Memory B cell (primary cell): ENCODE measurements at regions not wholly inside any gene's neighbourhood (a gene's known extent, or its start where the extent isn't known, plus 50 kb on each side); places are given as distances from the start of the nearest gene placed in this dataset.

Experiments used
- ATAC-seq: fragments of 150-1000 bp; cut with Tn5 transposase; 2 replicates; pipeline ENCODE4 v1.10.0; 2021; ENCODE audit warnings: low read depth, mild to moderate bottlenecking, moderate library complexity
- DNase-seq, 2 donors: peaks; one replicate each; pipeline ENCODE4 v3.0.0; 2022; ENCODE audit warnings: low spot score in 2 of 2
- H3K27ac Mint-ChIP-seq: one replicate; pipeline ENCODE4 v1.8.0; 2022; ENCODE audit warnings: mild to moderate bottlenecking, moderate library complexity, mixed read lengths
- H3K27me3 Mint-ChIP-seq: one replicate; pipeline ENCODE4 v1.8.0; 2022; ENCODE audit warnings: mixed read lengths
- H3K36me3 Mint-ChIP-seq: one replicate; pipeline ENCODE4 v1.8.0; 2022; ENCODE audit warnings: mild to moderate bottlenecking, mixed read lengths
- H3K4me1 Mint-ChIP-seq: one replicate; pipeline ENCODE4 v1.8.0; 2022; ENCODE audit warnings: mixed read lengths
- H3K4me3 Mint-ChIP-seq: one replicate; pipeline ENCODE4 v1.8.0; 2022; ENCODE audit warnings: mild to moderate bottlenecking, moderate library complexity, mixed read lengths
- H3K9me3 Mint-ChIP-seq: one replicate; pipeline ENCODE4 v1.8.0; 2022; ENCODE audit warnings: mixed read lengths

GRCh38 chr10:25696013-25696708, 237.9 kb upstream of the MYO3A start:
- DNase-seq (no peak), ATAC-seq (no peak)
- Mint-ChIP-seq H3K4me3 (no peak overlapping the region), H3K36me3 (no peaks in the 10 kb centered on the region), H3K27me3 (no peaks in the 10 kb centered on the region), H3K4me1 (peaks cover 26% of the 10 kb centered on the region), H3K9me3 (peaks cover under 1% of the 10 kb centered on the region), H3K27ac (no peak overlapping the region)

DNA sequence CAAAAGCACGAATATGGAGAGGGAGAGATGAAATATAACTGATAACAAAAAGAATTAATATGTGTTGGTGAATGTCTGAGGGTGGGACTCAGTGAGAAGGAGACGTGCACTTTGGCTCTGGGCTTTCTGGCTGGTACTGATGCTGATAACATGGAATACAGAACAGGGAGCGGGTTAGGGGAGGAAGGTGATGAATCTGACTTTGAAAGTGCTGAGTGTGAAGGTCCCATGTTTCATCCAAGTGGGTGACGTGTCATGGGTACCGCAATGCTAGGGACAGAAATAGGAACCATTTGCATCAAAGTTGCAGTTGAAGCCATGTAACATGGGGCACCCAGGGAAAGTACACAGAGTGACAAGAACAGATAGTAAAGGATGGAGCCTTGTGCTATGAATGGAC, 236.6 kb upstream of the MYO3A start:
- Mint-ChIP-seq H3K36me3 (no peaks in the 10 kb centered on the region), H3K4me1 (peaks cover 23% of the 10 kb centered on the region), H3K27me3 (no peaks in the 10 kb centered on the region), H3K9me3 (no peaks in the 10 kb centered on the region), H3K27ac (no peak overlapping the region), H3K4me3 (no peak overlapping the region)
- DNase-seq, result no peak
- no peak for ATAC-seq

DNA sequence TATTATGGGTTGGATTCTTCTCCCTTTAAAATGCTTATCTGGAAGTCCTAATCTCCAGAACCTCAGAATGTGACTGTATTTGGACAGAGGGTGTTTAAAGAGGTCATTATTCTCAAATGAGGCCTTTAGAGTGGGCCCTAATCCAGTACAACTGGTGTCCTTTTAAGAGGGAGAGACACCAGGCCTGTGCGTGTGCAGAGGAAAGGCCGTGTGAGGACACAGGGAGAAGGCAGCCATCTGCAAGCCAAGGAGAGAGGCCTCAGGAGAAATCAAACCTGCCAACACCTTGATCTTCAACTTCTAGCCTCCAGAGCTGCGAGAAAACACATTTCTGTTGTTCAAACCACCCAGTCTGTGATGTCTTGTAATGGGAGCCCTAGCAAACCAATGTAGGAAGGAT, 235.4 kb upstream of the MYO3A start:
- no peak for DNase-seq
- Mint-ChIP-seq H3K9me3 (no peaks in the 10 kb centered on the region), H3K4me1 (peaks cover 23% of the 10 kb centered on the region), H3K36me3 (no peaks in the 10 kb centered on the region), H3K27me3 (no peaks in the 10 kb centered on the region), H3K27ac (no peak overlapping the region), H3K4me3 (no peak overlapping the region)
- ATAC-seq, result no peak

DNA sequence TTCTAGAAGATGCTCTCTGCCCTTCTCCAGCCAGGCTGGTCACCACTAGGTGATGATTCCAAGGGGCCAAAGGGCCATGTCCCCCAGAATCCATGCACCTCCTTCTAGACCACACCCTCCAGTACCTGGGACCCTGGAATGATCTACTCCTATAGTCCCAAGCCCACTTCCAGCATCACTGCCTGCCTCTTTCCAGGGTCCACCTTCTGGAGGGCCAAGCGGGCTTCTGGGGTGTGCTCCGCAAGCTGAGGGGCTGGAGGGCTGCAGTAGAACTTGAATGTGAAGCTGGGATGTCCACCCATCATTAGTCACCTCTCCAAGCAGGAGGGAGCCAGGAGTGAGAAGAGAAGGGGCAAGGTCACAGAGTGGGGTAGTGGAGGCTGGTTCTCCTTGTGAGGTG, 234.4 kb upstream of the MYO3A start:
- Mint-ChIP-seq H3K27ac (no peak overlapping the region), H3K4me3 (no peak overlapping the region), H3K36me3 (no peaks in the 10 kb centered on the region), H3K4me1 (peaks cover 22% of the 10 kb centered on the region), H3K27me3 (no peaks in the 10 kb centered on the region), H3K9me3 (no peaks in the 10 kb centered on the region)
- ATAC-seq, result no peak
- DNase-seq, result no peak

DNA sequence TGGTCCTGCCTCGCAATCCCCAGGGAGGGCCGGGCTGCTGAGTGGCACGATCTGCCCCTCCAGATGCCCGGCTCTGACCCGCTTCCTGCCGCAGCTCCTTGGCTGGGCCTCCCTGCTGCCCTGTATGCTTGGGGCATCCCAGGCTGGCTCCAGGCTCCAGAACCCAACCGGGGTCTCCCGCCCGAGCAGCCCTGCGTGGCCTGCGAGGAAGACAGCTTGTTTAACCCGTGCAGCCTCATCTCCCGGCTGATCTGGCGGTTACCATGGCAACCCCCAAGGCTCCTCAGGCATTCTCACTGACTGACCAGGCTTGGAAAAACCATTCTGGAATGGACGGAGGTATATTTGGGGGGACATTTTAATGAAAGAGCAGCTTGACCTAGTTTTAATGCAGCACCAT, 232.4 kb upstream of the MYO3A start:
- Mint-ChIP-seq H3K9me3 (no peaks in the 10 kb centered on the region), H3K4me3 (no peak overlapping the region)

GRCh38 chr10:25704622-25705021, 229.4 kb upstream of the MYO3A start:
- Mint-ChIP-seq H3K36me3 (no peaks in the 10 kb centered on the region), H3K27me3 (peaks cover 2% of the 10 kb centered on the region), H3K9me3 (no peaks in the 10 kb centered on the region), H3K4me3 (no peak overlapping the region), H3K27ac (no peak overlapping the region), H3K4me1 (no peaks in the 10 kb centered on the region)
- no peak for ATAC-seq
- no peak for DNase-seq

More for the DNA sequence above, 232.4 kb upstream of the MYO3A start:
- Mint-ChIP-seq H3K4me1 (peaks cover 7% of the 10 kb centered on the region), H3K27ac (no peak overlapping the region), H3K27me3 (no peaks in the 10 kb centered on the region), H3K36me3 (no peaks in the 10 kb centered on the region)
- DNase-seq (no peak), ATAC-seq (no peak)

DNA sequence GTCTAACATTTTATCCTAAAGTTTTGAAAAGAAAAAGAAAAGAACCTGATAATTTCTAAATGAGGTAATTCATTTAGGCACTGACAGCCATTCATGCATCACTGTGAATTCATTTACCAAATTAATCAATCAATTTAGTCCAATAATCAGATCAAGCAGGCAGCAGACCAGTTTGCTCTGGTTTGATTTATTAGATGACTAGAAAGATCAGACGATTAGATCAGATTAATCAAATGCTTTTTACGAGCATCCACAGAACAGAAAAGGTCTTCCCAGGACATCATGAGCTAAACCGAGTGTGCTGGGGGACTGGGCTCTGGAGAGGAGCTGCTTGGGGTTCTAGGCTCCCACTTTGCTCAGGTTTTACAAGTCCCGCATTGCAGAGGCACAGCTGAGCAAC, 226.5 kb upstream of the MYO3A start:
- H3K4me1 Mint-ChIP-seq, result no peaks in the 10 kb centered on the region
- H3K27me3 Mint-ChIP-seq, result peaks cover 4% of the 10 kb centered on the region
- H3K36me3 Mint-ChIP-seq, result no peaks in the 10 kb centered on the region

DNA sequence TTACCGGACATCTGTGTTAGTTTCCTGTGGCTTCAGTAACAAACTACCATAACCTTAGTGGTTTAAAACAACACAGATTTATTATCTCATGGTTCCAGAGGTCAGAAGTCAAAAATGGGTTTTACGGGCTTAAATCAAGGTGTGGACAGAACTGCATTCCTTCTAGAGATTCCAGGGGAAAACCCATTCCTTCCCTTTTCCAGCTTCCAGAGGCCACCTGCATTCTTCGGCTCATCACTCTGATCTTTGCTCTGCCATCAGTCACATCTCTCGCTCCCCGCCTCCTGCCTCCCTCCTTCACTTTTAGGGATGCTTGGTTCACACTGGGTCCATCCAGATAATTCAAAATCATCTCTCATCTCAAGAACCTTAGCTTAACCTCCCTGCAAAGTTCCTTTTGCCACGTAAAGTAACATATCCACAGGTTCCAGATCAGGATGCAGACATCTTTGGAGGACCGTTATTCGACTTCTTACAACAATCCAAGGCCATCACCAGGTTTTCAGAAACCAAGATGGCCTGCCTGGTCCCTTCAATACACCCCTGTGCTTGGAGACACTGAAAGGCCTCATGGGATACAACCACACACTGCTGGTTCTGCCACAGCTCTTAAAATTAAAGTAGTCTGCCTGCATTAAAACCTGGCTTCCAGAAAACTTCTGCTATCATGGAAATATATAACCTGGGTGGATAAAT, 225.9 kb upstream of the MYO3A start:
- Mint-ChIP-seq H3K4me3 (no peak overlapping the region), H3K9me3 (no peaks in the 10 kb centered on the region), H3K36me3 (no peaks in the 10 kb centered on the region), H3K4me1 (no peaks in the 10 kb centered on the region), H3K27me3 (peaks cover 4% of the 10 kb centered on the region), H3K27ac (no peak overlapping the region)
- no peak for ATAC-seq
- no peak for DNase-seq

More for the DNA sequence above, 226.5 kb upstream of the MYO3A start:
- H3K4me3 Mint-ChIP-seq, result no peak overlapping the region
- no peak for ATAC-seq
- H3K9me3 Mint-ChIP-seq, result no peaks in the 10 kb centered on the region
- no peak for DNase-seq
- H3K27ac Mint-ChIP-seq, result no peak overlapping the region

GRCh38 chr10:25713894-25714240, 220.2 kb upstream of the MYO3A start:
- Mint-ChIP-seq H3K4me1 (no peaks in the 10 kb centered on the region), H3K27ac (no peak overlapping the region), H3K36me3 (no peaks in the 10 kb centered on the region), H3K9me3 (no peaks in the 10 kb centered on the region), H3K27me3 (peaks cover 6% of the 10 kb centered on the region), H3K4me3 (no peak overlapping the region)
- DNase-seq (no peak), ATAC-seq (no peak)

DNA sequence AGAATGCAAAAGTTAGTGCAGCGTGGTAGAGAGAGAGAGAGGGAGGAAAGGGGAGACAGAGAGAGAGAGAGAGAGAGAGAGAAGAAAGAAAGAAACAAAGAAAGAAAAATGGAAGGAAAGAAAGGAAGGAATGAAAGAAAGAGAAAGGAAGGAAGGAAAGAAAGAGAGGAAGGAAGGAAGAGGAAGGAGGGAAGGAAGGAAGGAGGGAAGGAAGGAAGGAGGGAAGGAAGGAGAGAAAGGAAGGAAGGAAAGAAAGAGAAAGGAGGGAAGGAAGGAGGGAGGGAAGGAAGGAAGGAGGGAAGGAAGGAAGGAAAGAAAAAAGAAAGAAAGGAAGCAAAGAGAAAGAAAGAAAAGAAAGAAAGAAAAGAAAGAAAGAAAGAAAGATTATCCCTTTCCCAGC, 209.8 kb upstream of the MYO3A start:
- H3K27me3 Mint-ChIP-seq, result peaks cover 4% of the 10 kb centered on the region
- ATAC-seq, result no peak
- no peaks in the 10 kb centered on the region for H3K4me1 Mint-ChIP-seq
- H3K4me3 Mint-ChIP-seq, result no peak overlapping the region
- no peak for DNase-seq
- H3K36me3 Mint-ChIP-seq, result no peaks in the 10 kb centered on the region
- H3K9me3 Mint-ChIP-seq, result peaks cover 4% of the 10 kb centered on the region
- H3K27ac Mint-ChIP-seq, result no peak overlapping the region

- ATAC-seq, result peak; percentile 27
Observed at GRCh38 chr10:25725917-25726716, 207.9 kb upstream of the MYO3A start.

GRCh38 chr10:25738776-25739175, 195.3 kb upstream of the MYO3A start:
- DNase-seq (no peak), ATAC-seq (no peak)
- H3K4me1 Mint-ChIP-seq, result no peaks in the 10 kb centered on the region
- peaks cover 2% of the 10 kb centered on the region for H3K27me3 Mint-ChIP-seq
- no peak overlapping the region for H3K27ac Mint-ChIP-seq
- no peaks in the 10 kb centered on the region for H3K36me3 Mint-ChIP-seq
- H3K9me3 Mint-ChIP-seq, result peaks cover 2% of the 10 kb centered on the region
- H3K4me3 Mint-ChIP-seq, result no peak overlapping the region

More at GRCh38 chr10:25725917-25726716, 207.9 kb upstream of the MYO3A start:
- Mint-ChIP-seq H3K27me3 (peaks cover 8% of the 10 kb centered on the region), H3K4me3 (no peak overlapping the region), H3K27ac (no peak overlapping the region), H3K9me3 (peaks cover 4% of the 10 kb centered on the region), H3K36me3 (no peaks in the 10 kb centered on the region), H3K4me1 (no peaks in the 10 kb centered on the region)
- DNase-seq, result peak; percentile 5 to 18

DNA sequence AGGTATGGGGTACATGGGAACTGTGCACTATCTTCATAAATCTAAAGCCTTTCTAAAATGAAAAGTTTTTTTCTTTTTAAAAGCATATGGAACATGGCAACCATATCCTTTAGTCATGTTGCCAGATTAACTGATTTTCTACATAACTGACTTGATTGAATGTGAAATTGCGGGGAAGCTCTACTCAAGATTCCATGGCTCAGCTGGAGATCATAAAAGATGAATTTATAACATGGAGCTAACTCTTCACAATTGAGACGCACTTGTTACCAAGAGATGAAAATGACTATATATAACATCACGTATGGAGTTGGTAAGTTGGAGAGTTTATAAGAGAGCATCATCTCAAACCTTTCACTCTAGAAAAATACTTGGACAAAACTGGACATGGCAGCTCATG, 190.2 kb upstream of the MYO3A start:
- Mint-ChIP-seq H3K36me3 (no peaks in the 10 kb centered on the region), H3K4me3 (no peak overlapping the region), H3K4me1 (no peaks in the 10 kb centered on the region), H3K27me3 (peaks cover 2% of the 10 kb centered on the region), H3K9me3 (no peaks in the 10 kb centered on the region), H3K27ac (no peak overlapping the region)
- ATAC-seq, result no peak
- no peak for DNase-seq

- H3K36me3 Mint-ChIP-seq, result no peaks in the 10 kb centered on the region
- DNase-seq, result no peak
- no peaks in the 10 kb centered on the region for H3K9me3 Mint-ChIP-seq
- no peak overlapping the region for H3K27ac Mint-ChIP-seq
- ATAC-seq, result no peak
- H3K4me3 Mint-ChIP-seq, result no peak overlapping the region
- H3K27me3 Mint-ChIP-seq, result peaks cover 2% of the 10 kb centered on the region
- no peaks in the 10 kb centered on the region for H3K4me1 Mint-ChIP-seq
Observed at GRCh38 chr10:25744574-25744973, 189.5 kb upstream of the MYO3A start.
